ENCODE measurements at regions not wholly inside any gene's neighbourhood (a gene's known extent, or its start where the extent isn't known, plus 50 kb on each side); places are given as distances from the start of the nearest gene placed in this dataset.

DNA sequence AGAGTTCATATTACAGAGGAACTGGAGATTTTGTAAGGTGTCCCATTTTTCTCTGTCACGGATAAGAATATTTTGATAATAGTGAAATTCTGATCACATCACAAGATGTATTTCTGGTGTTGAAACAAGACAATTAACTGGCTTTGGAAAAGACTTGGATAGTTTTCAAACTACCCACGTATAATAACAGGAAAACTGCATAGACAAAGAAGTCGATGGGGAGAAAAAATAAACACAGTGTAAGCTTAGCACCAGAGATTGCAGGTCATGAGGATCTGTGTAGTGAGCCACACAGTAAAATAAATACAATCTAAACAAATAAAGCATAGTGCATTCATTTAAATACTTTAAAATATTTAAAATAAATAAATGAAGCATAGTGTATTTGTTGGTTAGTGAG, 452.3 kb upstream of the ADAMTS5 start:
- TF ChIP-seq CTCF (conservative IDR thresholded peaks at IDR 0.05 in 1 of 2, IDR thresholded peaks at IDR 0.05 in 1 of 2; ENCODE audit: extremely low read depth in 1 of 2, insufficient read depth in 1 of 2, low read depth in 1 of 2, low read length in 2 of 2), result no peak
- TF ChIP-seq EZH2 (IDR thresholded peaks at IDR 0.05; ENCODE audit: borderline replicate concordance, low read length), result no peak
